KMS-11 (cell line): ENCODE measurements at regions not wholly inside any gene's neighbourhood (a gene's known extent, or its start where the extent isn't known, plus 50 kb on each side); places are given as distances from the start of the nearest gene placed in this dataset.
A peak's percentile ranks its signal among the peaks of the same experiment; 100 is the strongest.
"Not testable (repeated sequence)": the region's sequence is repeated elsewhere in the genome, so short reads cannot be mapped to it uniquely, and the experiment has no call there.

ENCODE experiments used
- H2AFZ ChIP-seq: fragments of 200-600 bp; sonication (generic); 2 replicates; pipeline ENCODE4 v1.6.1; 2016; ENCODE audit warnings: antibody characterized with exemption, mixed run types, low read depth
- H3K27ac ChIP-seq: fragments of 200-600 bp; sonication (generic); 2 replicates; pipeline ENCODE4 v1.6.1; 2016; ENCODE audit warnings: mild to moderate bottlenecking, mixed run types
- H3K27me3 ChIP-seq: fragments of 200-600 bp; sonication (generic); 2 replicates; pipeline ENCODE4 v1.6.1; 2017; ENCODE audit warnings: mild to moderate bottlenecking, low read depth, mixed run types, moderate library complexity; ENCODE audit not compliant: insufficient read depth
- H3K36me3 ChIP-seq: fragments of 200-600 bp; sonication (generic); 2 replicates; pipeline ENCODE4 v1.6.1; 2017; ENCODE audit warnings: mild to moderate bottlenecking, mixed run types; ENCODE audit not compliant: insufficient read depth
- H3K4me1 ChIP-seq: fragments of 200-600 bp; sonication (generic); 2 replicates; pipeline ENCODE4 v1.6.1; 2016; ENCODE audit warnings: mild to moderate bottlenecking, low read depth, mixed run types; ENCODE audit not compliant: poor library complexity, severe bottlenecking
- H3K4me2 ChIP-seq: fragments of 200-600 bp; sonication (generic); 2 replicates; pipeline ENCODE4 v1.7.0; 2016; ENCODE audit warnings: mild to moderate bottlenecking, mixed run types
- H3K4me3 ChIP-seq: fragments of 200-600 bp; sonication (generic); IDR thresholded peaks from 2 replicates; pipeline ENCODE4 v1.6.1; 2017; ENCODE audit warnings: low read depth, low read length, mixed read lengths; ENCODE audit not compliant: insufficient read depth
- H3K79me2 ChIP-seq: fragments of 200-600 bp; sonication (generic); 2 replicates; pipeline ENCODE4 v1.6.1; 2016; ENCODE audit warnings: low read depth, mixed run types; ENCODE audit not compliant: insufficient read depth
- H3K9ac ChIP-seq: fragments of 200-600 bp; sonication (generic); 2 replicates; pipeline ENCODE4 v1.6.1; 2016; ENCODE audit warnings: mild to moderate bottlenecking, mixed run types
- H4K20me1 ChIP-seq: fragments of 200-600 bp; sonication (generic); 2 replicates; pipeline ENCODE4 v1.6.1; 2016; ENCODE audit warnings: mild to moderate bottlenecking, mixed run types; ENCODE audit not compliant: insufficient read depth
- CTCF ChIP-seq: fragments of 200-600 bp; sonication (generic); conservative IDR thresholded peaks from 2 replicates; pipeline ENCODE4 v1.6.1; 2017; ENCODE audit warnings: low read depth, mild to moderate bottlenecking, antibody characterized with exemption, low read length, moderate library complexity, mixed read lengths

- Histone ChIP-seq H2AFZ (no peak overlapping the region), H4K20me1 (no peaks in the 10 kb centered on the region), H3K36me3 (no peaks in the 10 kb centered on the region), H3K27me3 (no peaks in the 10 kb centered on the region), H3K79me2 (no peaks in the 10 kb centered on the region), H3K4me2 (no peak overlapping the region), H3K4me1 (peaks cover 12% of the 10 kb centered on the region), H3K27ac (no peak overlapping the region), H3K9ac (no peak overlapping the region), H3K4me3 (no peak overlapping the region)
- no peak for TF ChIP-seq CTCF
Observed at GRCh38 chr4:120557372-120557771, 365.2 kb downstream of the PRDM5 start.

- no peak overlapping the region for H3K4me2 ChIP-seq
- no peak overlapping the region for H2AFZ ChIP-seq
- no peaks in the 10 kb centered on the region for H3K79me2 ChIP-seq
- peaks cover 12% of the 10 kb centered on the region for H3K4me1 ChIP-seq
- H3K27me3 ChIP-seq, result no peaks in the 10 kb centered on the region
- no peak overlapping the region for H3K9ac ChIP-seq
- no peak overlapping the region for H3K4me3 ChIP-seq
- no peak overlapping the region for H3K27ac ChIP-seq
- H3K36me3 ChIP-seq, result no peaks in the 10 kb centered on the region
- no peak for TF ChIP-seq CTCF
- H4K20me1 ChIP-seq, result no peaks in the 10 kb centered on the region
Observed at GRCh38 chr4:120555058-120555457, 367.5 kb downstream of the PRDM5 start.

GRCh38 chr4:120554086-120554485 is 368.4 kb downstream of the PRDM5 start:
- no peak for TF ChIP-seq CTCF
- no peaks in the 10 kb centered on the region for H3K27me3 ChIP-seq
- H3K4me1 ChIP-seq, result peaks cover 16% of the 10 kb centered on the region
- no peak overlapping the region for H3K4me3 ChIP-seq
- H4K20me1 ChIP-seq, result no peaks in the 10 kb centered on the region
- no peak overlapping the region for H3K4me2 ChIP-seq
- H3K9ac ChIP-seq, result no peak overlapping the region
- H3K27ac ChIP-seq, result no peak overlapping the region
- H3K79me2 ChIP-seq, result no peaks in the 10 kb centered on the region
- no peaks in the 10 kb centered on the region for H3K36me3 ChIP-seq
- H2AFZ ChIP-seq, result no peak overlapping the region

- not testable (repeated sequence) for H3K4me3 ChIP-seq, H3K36me3 ChIP-seq, H2AFZ ChIP-seq, H4K20me1 ChIP-seq, H3K4me2 ChIP-seq, H3K27ac ChIP-seq, H3K9ac ChIP-seq, H3K79me2 ChIP-seq, H3K27me3 ChIP-seq
- peaks cover 11% of the 10 kb centered on the region for H3K4me1 ChIP-seq
Observed at GRCh38 chr4:120550624-120551220, 371.8 kb downstream of the PRDM5 start.

- Histone ChIP-seq H3K27me3 (no peaks in the 10 kb centered on the region), H3K27ac (peak overlapping the region; percentile 29; the same call in 1 of the 2 replicates), H3K36me3 (no peaks in the 10 kb centered on the region), H3K4me2 (no peak overlapping the region), H3K4me3 (no peak overlapping the region), H4K20me1 (no peaks in the 10 kb centered on the region), H3K79me2 (no peaks in the 10 kb centered on the region), H3K4me1 (peaks cover 11% of the 10 kb centered on the region), H3K9ac (no peak overlapping the region), H2AFZ (no peak overlapping the region)
- no peak for TF ChIP-seq CTCF
Observed at GRCh38 chr4:120549011-120549570, 373.4 kb downstream of the PRDM5 start.
